GM19452 (cell line): ENCODE measurements at regions not wholly inside any gene's neighbourhood (a gene's known extent, or its start where the extent isn't known, plus 50 kb on each side); places are given as distances from the start of the nearest gene placed in this dataset.
"Not testable (repeated sequence)": the region's sequence is repeated elsewhere in the genome, so short reads cannot be mapped to it uniquely, and the experiment has no call there.

Experiments
- ATAC-seq: cut with Tn5 transposase; IDR thresholded peaks from one replicate; pipeline ENCODE4 v1.9.1; 2021; ENCODE audit not compliant: unreplicated experiment

DNA sequence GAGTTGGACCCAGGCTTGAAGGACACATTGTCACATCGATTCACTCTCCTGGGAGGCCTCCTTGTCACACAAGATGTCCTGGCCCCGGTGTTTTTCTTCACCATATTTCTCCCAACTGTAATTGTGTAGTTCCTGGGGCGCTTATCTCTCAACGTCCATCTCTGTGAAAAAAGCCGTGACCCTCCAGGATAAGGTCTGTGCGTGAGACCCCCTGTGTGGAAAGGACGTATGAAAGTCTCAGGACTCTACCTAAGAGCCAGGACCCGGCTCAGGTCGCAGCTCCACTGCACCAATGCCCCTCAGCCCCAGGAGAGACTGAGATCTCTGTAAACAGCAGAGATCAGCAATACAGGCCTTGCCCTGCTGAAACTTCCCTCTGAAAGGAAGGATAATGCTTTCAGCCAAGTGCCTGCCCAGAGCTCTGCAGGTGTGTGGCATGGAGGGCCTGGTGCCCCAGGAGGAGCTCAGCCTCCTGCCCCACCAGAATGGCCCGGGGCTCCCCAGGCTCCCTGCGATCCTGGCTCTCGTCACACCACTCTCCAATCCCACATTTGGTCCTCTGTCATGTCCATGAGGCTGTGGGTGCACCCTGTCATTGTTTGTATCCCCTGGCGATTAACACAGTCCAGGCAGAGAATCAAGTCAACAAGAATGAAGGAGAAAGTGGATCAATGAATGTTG is 119.2 kb upstream of the TMEM45B start:
- ATAC-seq: no peak

DNA sequence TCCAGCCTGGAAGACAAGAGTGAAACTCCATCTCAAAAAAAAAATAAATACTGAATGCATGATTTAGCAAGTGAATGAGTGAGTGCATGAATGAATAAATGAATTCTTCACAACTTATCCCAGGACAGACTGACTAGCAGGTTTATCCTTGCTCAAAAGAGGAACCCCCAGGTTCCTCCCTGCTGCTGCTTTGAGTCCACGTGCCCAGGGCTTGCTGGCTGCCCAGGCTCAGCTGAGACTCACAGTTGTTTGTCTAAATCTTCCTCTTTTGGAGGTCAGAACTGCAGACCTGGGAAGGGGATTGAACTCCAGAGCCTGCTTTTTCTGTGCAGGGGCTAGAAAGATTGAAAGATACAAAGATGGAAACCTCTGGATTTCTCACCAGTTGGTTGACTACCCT is 117.4 kb upstream of the TMEM45B start:
- no peak for ATAC-seq

DNA sequence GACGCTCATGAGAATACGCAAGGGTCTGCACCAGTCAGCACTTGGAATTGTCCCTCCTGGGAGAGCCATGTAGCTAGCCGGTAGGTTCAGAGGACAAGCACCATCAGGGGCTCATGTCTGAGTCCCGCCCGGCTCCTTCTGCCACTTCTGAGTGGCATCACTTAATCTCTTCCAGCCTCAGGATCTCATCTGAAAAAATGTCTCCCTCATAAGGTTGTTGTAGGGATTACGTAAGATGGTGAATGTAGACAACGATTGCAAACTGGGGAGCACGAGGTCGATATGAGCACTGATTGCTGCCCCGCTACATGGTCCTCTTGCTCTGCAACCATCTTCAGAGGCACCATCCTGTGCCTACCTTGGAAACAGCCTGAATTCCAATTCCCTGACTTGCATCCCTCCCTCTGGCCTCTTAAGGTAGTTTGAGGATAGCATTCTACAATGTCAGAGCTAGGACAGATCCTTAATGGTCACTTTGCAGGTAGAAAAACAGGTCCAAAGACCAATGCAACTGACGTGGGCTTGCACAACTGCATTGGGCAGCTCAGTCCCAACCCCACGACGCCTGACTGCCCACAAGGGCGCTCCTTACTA is 115.8 kb upstream of the TMEM45B start:
- ATAC-seq: no peak

DNA sequence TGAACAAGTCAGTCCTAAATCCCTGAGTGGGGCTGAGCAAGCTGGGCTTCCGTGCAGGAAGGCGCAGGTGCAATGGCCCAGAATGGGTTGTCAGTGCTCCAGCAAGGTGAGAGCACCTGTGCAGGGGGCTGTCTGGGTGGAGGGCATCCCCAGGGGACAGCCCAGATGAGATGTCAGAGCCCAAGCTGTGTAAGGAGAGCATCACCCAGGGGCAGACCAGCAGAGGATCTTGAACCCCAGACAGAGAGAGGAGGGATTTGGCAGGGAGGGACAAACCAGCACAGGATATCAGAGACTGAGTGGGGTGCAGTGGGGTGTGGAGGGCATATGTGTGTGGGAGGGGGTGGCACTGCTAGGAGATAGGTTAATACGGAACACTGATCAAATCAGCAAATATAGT is 114.9 kb upstream of the TMEM45B start:
- no peak for ATAC-seq

DNA sequence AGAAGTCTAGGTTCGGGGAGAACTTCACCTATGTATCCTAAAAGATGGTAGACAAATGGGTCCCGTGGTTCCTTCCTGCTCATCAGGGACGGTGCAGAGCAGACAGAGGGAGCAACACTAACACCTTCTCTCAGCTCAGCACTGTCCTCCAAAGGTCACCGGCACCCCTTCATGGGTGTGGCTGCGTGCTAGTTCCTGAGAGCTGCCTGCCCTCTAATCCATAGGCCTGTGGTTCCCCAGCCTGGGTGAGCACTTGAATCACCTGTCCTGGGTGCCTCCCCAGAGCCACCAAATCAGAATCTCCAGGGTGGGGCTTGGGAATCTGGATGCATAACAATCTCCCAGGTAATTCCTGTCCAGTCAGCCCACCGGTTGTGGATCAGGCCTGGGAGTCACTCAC is 113.9 kb upstream of the TMEM45B start:
- ATAC-seq: no peak

DNA sequence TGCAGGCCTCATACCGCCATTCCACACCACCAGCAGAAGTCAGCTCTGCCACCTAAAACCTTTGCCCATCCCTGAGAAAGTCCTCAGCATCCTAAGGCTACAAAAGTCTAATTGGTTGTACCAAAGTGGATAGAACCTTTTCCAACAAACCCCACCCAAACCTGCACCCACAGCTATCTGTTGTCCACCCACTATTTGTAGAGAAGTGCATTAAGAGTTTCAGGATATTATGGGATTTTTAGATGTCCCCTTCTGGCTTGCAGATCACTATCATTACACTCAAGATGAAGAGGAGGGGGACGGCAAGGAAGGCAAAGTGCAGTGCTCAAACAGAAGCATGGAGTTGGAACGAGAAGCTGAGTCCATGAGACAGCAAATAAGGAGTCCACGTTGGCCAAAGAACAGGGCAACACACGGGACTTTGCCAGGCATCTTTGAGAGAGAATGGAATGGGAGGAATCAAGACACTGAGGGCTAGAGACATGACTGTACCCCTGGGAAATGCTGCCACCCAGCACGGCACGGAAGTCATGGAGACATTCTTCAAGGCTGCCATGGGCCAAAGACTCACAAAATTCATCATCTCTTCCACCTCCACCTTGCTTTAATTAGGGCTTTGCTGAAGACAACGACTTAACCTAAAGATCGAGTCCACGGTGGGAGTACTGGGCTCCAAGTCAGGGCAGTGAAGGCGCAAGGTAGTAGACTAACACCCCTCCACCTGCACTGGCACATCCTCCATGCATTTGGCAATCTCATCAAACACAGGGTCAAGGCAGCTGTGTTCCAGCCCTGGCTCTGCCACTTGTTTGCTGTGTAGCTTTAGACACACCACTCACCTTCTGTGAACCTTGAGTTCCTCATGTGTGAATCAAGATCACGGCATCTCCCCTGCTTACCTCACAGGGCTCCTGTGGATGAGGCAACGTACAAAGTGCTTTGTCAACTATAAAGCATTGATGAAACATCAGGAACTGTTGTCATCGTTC is 112.9 kb upstream of the TMEM45B start:
- no peak for ATAC-seq

DNA sequence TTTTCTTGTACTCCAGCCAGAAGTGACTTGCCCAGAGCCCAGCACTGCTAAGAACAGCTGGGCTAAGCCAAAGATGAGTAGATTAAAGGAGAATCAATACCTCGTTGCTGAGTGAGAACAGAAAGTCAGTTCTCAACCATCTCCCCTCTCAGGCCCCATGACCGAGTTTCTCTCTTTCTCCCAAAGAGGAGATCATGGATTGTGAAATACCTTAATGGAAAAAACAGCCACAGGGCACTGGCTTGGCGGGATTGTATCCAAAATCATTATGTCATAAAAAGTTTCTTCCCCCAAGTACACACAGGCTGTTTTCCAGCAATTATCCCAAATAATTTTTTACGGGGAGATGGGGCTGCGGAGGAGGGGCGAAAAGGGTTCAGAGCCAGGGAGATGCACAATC is 111.8 kb upstream of the TMEM45B start:
- no peak for ATAC-seq

DNA sequence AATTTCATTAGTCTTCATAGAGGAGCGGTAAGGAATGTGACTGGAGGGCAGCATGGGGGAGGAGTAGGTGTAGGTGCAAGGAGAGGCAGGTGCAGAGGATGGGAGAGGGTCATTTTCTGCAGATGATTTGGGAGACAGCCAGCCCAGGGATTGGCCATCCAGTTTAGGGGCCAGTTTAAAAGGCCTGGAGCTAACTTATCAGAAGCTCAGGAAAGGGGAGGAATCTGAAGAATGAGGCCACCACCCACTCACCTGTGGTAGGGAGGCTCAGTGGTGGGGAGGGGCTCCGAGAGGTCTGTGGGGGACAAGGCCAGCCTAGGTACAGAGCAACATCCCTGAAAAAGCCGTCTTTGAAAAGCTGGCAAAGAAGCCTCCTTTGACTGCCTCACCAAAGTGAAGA is 110.8 kb upstream of the TMEM45B start:
- ATAC-seq: no peak

DNA sequence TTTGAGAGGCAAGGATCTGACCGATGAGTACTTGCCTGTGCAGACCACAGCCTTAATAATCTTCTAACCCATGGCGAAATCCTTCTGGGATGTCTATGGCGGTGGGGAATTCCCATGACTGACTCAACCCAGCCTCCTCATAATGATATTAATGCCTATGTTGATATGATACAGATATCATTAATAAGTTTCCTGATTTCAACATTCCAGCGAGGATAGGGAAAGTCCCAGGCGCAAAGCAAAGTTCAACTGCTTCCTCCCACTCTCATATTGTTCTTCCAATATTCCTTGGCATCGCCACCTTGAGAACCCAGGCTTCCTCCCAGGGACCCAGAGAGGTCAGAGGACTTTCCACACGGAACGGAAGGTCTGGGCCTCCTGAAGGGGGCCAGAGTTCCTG is 110.3 kb upstream of the TMEM45B start:
- no peak for ATAC-seq

DNA sequence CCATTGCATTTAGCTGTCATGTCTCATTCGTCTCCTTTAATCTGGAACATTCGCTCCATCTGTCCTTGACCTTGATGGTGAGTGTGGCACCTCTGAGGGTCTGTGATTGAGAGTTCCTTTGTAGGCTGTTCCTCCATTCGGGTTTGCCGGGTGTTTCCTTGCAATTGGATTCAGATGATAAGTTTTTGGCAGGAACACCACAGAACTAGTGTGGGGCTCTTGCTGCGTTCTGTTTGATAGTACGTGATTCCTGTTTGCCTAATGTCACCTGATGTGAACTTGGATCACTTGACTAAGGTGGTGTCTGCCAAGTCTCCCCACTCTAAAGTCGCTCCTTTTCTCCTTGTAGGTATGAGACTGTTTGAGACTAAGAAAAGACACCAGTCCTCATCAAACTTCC is 109.7 kb upstream of the TMEM45B start:
- ATAC-seq: no peak

DNA sequence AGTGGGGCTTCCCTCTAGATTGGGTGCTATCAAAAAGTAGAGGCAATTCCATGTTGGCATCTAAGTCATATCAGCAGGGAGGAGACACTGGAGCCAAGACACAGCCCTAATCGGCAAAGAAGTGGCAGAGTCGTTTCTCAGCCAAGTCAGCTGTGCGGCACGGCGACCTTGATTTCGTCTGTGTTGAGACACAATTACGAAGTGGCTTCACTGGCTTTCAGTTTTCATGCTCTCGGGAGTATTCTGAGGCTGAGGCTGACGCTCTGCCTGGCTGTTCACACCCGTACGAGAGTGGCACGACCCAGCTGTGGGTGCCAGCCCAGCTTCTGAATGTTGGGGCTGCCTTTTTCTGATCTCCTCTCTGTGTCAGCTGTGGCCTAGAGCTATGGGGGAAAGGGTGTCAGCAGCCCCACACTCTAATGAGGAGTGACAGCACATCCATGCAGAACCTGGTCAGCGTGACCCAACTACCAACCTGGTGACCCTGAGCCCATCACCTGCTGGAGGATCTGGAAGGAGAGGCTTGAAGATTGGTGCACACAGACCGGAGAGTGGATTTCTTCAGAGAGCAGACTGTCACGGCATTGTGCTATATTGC is 105.7 kb upstream of the TMEM45B start:
- no peak for ATAC-seq

DNA sequence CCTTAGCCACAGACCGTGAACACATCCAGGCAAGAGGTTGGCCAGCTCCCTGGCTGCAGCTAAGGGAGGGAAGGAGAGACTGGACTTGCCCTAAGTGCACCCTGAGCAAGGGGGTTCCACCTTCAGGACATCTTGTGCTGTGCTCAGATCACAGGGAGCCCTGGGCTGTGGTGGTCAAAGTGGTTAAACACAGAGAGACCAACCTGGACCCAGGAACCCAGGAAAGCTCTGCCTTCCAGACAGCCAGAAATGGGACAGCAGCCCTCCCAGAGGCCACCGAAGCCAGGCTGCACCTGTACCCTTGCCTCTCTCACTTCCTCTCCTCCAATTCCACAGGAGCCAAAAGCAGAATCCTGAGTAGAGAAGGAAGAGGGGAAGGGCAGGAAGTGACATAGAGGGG is 105.2 kb upstream of the TMEM45B start:
- ATAC-seq: no peak

DNA sequence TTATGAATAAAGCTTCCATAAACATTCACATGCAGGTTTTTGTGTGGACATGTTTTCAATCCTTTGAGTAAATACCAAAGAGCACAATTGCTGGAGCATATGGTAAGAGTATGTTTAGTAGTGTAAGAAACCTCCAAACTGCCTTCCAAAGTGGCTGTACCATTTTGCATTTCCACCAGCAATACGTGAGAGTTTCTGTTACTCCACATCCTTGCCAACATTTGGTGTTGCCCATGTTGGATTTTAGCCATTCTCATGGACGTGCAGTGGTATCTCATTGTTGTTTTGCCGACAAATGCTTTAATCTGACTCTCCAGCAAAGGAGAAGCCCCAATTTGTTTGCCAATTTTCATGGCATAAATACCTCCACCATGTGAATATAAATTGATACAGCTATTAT is 103.9 kb upstream of the TMEM45B start:
- no peak for ATAC-seq

DNA sequence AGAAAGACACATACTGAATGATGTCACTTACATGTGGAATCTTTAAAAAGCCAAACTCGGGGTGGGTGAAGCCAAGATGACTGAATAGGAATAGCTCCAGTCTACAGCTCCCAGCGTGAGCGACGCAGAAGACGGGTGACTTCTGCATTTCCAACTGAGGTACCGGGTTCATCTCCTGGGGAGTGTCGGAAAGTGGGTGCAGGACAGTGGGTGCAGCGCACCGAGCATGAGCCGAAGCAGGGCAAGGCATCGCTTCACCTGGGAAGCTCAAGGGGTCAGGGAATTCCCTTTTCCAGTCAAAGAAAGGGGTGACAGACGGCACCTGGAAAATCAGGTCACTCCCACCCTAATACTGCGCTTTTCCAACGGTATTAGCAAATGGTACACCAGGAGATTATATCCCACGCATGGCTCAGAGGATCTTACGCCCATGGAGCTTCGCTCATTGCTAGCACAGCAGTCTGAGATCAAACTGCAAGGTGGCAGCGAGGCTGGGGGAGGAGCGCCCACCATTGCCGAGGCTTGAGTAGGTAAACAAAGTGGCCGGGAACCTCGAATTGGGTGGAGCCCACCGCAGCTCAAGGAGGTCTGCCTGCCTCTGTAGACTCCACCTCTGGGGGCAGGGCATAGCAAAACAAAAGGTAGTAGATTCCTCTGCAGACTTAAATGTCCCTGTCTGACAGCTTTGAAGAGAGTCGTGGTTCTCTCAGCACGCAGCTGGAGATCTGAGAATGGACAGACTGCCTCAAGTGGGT is 103.0 kb upstream of the TMEM45B start:
- not testable (repeated sequence) for ATAC-seq

DNA sequence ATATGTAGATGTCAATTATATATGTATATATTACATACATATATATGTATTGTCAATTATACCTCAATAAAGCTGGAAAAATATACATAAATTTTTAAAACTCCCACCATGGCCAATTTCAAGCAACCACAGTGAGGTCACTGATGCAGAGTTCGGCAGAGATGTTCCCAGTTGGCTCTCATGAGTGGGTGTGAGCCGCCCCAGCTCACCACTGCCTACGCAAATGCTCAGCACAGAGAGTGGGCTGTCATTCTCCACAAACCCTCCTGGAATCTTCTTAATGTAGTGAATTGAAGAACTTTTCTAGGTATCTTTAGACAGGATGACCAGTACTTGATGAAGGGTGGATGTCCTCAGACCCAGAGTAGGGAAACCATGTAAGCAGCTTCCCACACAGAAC is 96.6 kb upstream of the TMEM45B start:
- ATAC-seq: no peak

DNA sequence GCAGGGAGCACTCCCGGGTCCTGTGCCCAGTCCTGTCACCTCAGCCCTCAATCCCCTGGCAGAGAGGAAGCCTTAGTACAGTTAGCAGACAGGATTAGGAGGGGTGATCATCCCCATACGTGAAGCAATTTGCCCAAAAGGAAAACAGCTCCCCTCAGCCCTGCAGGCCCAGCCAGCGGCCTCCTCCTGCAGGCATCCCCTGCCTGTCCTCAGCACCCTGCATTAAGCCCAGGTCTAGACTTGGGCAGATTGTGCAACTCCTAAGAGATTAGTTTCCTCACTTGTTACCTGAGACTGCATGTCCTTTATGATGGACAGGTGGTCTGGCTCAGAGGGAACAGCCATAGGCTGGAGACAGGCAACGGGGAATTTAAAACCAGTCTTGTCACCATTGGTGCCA is 95.5 kb upstream of the TMEM45B start:
- no peak for ATAC-seq

DNA sequence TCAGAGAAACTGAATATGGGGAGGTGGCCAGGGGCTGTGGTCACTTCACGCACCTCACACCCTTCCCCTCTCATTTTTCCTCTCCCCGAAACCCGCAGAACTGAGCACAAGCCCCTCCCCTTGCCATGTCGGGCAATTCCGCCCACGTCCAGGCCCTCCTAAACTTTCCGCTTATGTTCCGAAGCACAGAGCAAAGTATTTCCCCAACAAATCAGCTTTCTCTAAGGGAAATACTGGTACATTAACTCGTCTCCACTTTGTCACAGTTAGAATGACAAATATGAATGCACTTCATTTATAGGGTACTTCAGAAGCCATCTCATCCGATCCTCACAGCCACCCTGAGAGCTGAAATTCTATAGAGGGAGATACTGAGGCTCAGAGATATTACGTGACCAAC is 94.7 kb upstream of the TMEM45B start:
- ATAC-seq: no peak

DNA sequence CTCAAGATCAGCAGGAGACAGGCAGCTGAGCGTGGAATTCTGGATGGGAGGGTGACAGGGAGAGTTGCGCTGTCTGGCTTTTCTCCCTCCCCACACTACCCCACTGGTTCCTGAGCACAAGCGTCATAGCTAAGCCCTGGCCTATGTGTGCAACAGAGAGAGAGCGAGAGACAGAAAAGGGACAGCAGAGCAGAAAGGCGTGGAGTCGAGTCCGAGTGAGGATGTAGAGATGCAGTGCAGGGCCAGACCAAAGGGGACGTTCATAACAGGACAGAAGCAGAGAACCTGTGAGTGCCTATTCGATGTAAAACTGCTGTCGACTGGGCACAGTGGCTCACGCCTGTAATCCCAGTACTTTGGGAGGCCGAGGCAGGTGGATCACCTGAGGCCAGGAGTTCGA is 94.0 kb upstream of the TMEM45B start:
- no peak for ATAC-seq

DNA sequence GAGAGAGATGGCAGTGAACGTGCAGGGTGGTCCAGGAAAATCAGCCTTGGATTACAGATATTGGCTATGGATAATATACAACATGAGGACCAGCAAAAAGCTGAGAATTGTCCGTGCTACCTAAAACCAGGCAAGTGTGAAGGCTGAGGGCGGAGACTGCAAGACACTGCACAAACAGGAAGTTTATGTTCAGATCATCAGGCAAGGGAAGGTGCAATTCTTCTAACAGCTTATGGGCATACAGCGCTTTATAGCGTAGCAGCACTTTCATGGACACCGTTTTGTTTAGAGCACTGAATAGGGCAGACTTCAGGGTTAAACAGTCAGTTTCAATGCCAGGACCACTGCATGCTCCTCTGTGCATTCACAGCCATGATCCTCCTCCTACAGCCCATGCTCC is 93.1 kb upstream of the TMEM45B start:
- ATAC-seq: no peak

DNA sequence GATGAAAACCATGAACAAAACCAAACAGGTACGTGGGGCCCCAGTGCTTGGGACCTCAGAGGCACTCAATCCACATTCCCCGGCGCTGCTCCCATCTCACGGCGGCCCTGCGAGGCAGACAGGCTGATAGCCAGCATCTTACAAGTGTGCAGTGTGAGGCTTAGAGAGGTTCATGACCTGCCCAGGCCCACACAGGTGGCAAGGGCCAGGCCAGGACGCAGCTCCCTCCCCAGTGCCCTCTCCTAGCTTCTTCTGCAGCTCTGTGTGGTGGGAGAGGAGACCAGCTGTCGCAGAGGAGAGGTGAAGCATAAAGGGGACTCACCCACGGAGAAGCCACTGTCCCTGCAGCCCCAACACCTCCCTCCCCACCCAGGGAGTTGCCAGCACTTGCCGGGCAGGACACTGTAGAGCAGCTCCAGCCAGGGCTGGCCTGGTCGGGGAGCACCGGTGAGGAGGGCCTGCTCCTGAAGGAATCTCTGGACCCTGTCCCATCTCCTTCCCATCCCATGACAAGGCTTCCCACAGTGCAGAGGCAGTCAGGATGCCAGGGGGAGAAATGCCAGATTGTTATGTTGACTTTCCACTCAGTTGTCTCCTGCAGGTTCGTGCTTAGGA is 92.4 kb upstream of the TMEM45B start:
- no peak for ATAC-seq
